ENCODE measurements at regions not wholly inside any gene's neighbourhood (a gene's known extent, or its start where the extent isn't known, plus 50 kb on each side); places are given as distances from the start of the nearest gene placed in this dataset.

GRCh38 chr10:118213436-118213835 is 128.7 kb downstream of the FAM204A start:
- Mint-ChIP-seq H3K27ac (no peak overlapping the region), H3K9me3 (ENCODE audit: low read depth) (no peaks in the 10 kb centered on the region), H3K4me3 (no peak overlapping the region), H3K4me1 (no peaks in the 10 kb centered on the region), H3K27me3 (peaks cover 9% of the 10 kb centered on the region), H3K36me3 (no peaks in the 10 kb centered on the region)
- CTCF ChIA-PET = interaction anchor here (1.0 kb wide), 1 partner anchor 477 kb away, joined by 3 read pairs; no protein-coding TSS in a partner anchor
- no peak for DNase-seq
- no peak for ATAC-seq

- H3K27me3 Mint-ChIP-seq = peaks cover 10% of the 10 kb centered on the region
- no peaks in the 10 kb centered on the region for H3K4me1 Mint-ChIP-seq
- DNase-seq (no peak), ATAC-seq (no peak)
- H3K27ac Mint-ChIP-seq = no peak overlapping the region
- H3K4me3 Mint-ChIP-seq = no peak overlapping the region
- H3K9me3 Mint-ChIP-seq (ENCODE audit: low read depth) = no peaks in the 10 kb centered on the region
- H3K36me3 Mint-ChIP-seq = no peaks in the 10 kb centered on the region
- CTCF ChIA-PET = no interaction called here
Observed at GRCh38 chr10:118210276-118210675, 131.8 kb downstream of the FAM204A start.

- CTCF ChIA-PET = no interaction called here
- no peak overlapping the region for H3K4me3 Mint-ChIP-seq
- no peaks in the 10 kb centered on the region for H3K4me1 Mint-ChIP-seq
- no peaks in the 10 kb centered on the region for H3K9me3 Mint-ChIP-seq (ENCODE audit: low read depth)
- H3K36me3 Mint-ChIP-seq = no peaks in the 10 kb centered on the region
- DNase-seq = no peak
- no peak for ATAC-seq
- no peak overlapping the region for H3K27ac Mint-ChIP-seq
- peaks cover 12% of the 10 kb centered on the region for H3K27me3 Mint-ChIP-seq
Observed at GRCh38 chr10:118209215-118209614, 132.9 kb downstream of the FAM204A start.

- Mint-ChIP-seq H3K36me3 (no peaks in the 10 kb centered on the region), H3K4me3 (no peak overlapping the region), H3K4me1 (no peaks in the 10 kb centered on the region), H3K27ac (no peak overlapping the region), H3K27me3 (peaks cover 12% of the 10 kb centered on the region), H3K9me3 (ENCODE audit: low read depth) (no peaks in the 10 kb centered on the region)
- DNase-seq = no peak
- ATAC-seq = no peak
- CTCF ChIA-PET = no interaction called here
Observed at GRCh38 chr10:118207470-118208007, 134.6 kb downstream of the FAM204A start.

- Mint-ChIP-seq H3K27ac (no peak overlapping the region), H3K4me1 (no peaks in the 10 kb centered on the region), H3K9me3 (ENCODE audit: low read depth) (no peaks in the 10 kb centered on the region), H3K4me3 (no peak overlapping the region), H3K36me3 (no peaks in the 10 kb centered on the region), H3K27me3 (peaks cover 8% of the 10 kb centered on the region)
- CTCF ChIA-PET = no interaction called here
- DNase-seq (no peak), ATAC-seq (no peak)
Observed at GRCh38 chr10:118204292-118204943, 137.7 kb downstream of the FAM204A start.

- H3K4me1 Mint-ChIP-seq = no peaks in the 10 kb centered on the region
- peaks cover 8% of the 10 kb centered on the region for H3K27me3 Mint-ChIP-seq
- no peaks in the 10 kb centered on the region for H3K9me3 Mint-ChIP-seq (ENCODE audit: low read depth)
- no peaks in the 10 kb centered on the region for H3K36me3 Mint-ChIP-seq
- H3K4me3 Mint-ChIP-seq = no peak overlapping the region
- H3K27ac Mint-ChIP-seq = no peak overlapping the region
- CTCF ChIA-PET = no interaction called here
- ATAC-seq (no peak), DNase-seq (no peak)
Observed at GRCh38 chr10:118203461-118203860, 138.7 kb downstream of the FAM204A start.

GRCh38 chr10:118195729-118196128 is 146.4 kb downstream of the FAM204A start:
- no peak for DNase-seq
- Mint-ChIP-seq H3K9me3 (ENCODE audit: low read depth) (peaks cover 4% of the 10 kb centered on the region), H3K4me1 (no peaks in the 10 kb centered on the region), H3K4me3 (no peak overlapping the region), H3K27me3 (no peaks in the 10 kb centered on the region), H3K27ac (no peak overlapping the region), H3K36me3 (no peaks in the 10 kb centered on the region)
- CTCF ChIA-PET = no interaction called here
- ATAC-seq = no peak

GRCh38 chr10:118193642-118194041 is 146.9 kb upstream of the RAB11FIP2 start:
- H3K9me3 Mint-ChIP-seq (ENCODE audit: low read depth) = peaks cover 4% of the 10 kb centered on the region
- CTCF ChIA-PET = no interaction called here
- no peaks in the 10 kb centered on the region for H3K4me1 Mint-ChIP-seq
- H3K4me3 Mint-ChIP-seq = no peak overlapping the region
- no peaks in the 10 kb centered on the region for H3K27me3 Mint-ChIP-seq
- no peak for DNase-seq
- H3K27ac Mint-ChIP-seq = no peak overlapping the region
- H3K36me3 Mint-ChIP-seq = no peaks in the 10 kb centered on the region
- no peak for ATAC-seq

- Mint-ChIP-seq H3K4me3 (no peak overlapping the region), H3K9me3 (ENCODE audit: low read depth) (no peaks in the 10 kb centered on the region), H3K27me3 (no peaks in the 10 kb centered on the region), H3K27ac (no peak overlapping the region), H3K4me1 (no peaks in the 10 kb centered on the region), H3K36me3 (no peaks in the 10 kb centered on the region)
- CTCF ChIA-PET = no interaction called here
- DNase-seq = no peak
- no peak for ATAC-seq
Observed at GRCh38 chr10:118181021-118181420, 134.3 kb upstream of the RAB11FIP2 start.

- no peak overlapping the region for H3K27ac Mint-ChIP-seq
- H3K27me3 Mint-ChIP-seq = peaks cover 4% of the 10 kb centered on the region
- CTCF ChIA-PET = no interaction called here
- no peak overlapping the region for H3K4me3 Mint-ChIP-seq
- DNase-seq = no peak
- no peaks in the 10 kb centered on the region for H3K4me1 Mint-ChIP-seq
- no peaks in the 10 kb centered on the region for H3K9me3 Mint-ChIP-seq (ENCODE audit: low read depth)
- H3K36me3 Mint-ChIP-seq = no peaks in the 10 kb centered on the region
- no peak for ATAC-seq
Observed at GRCh38 chr10:118175148-118175547, 128.4 kb upstream of the RAB11FIP2 start.

GRCh38 chr10:118173296-118173695 is 126.6 kb upstream of the RAB11FIP2 start:
- no peak overlapping the region for H3K4me3 Mint-ChIP-seq
- H3K27ac Mint-ChIP-seq = no peak overlapping the region
- DNase-seq (no peak), ATAC-seq (no peak)
- H3K9me3 Mint-ChIP-seq (ENCODE audit: low read depth) = no peaks in the 10 kb centered on the region
- H3K27me3 Mint-ChIP-seq = peaks cover 4% of the 10 kb centered on the region
- H3K4me1 Mint-ChIP-seq = no peaks in the 10 kb centered on the region
- H3K36me3 Mint-ChIP-seq = no peaks in the 10 kb centered on the region
- CTCF ChIA-PET = no interaction called here

GRCh38 chr10:118171861-118172260 is 125.1 kb upstream of the RAB11FIP2 start:
- H3K4me3 Mint-ChIP-seq = no peak overlapping the region
- CTCF ChIA-PET = no interaction called here
- no peaks in the 10 kb centered on the region for H3K4me1 Mint-ChIP-seq
- no peak for DNase-seq
- no peaks in the 10 kb centered on the region for H3K36me3 Mint-ChIP-seq
- H3K27me3 Mint-ChIP-seq = peaks cover 4% of the 10 kb centered on the region
- no peak overlapping the region for H3K27ac Mint-ChIP-seq
- ATAC-seq = no peak
- H3K9me3 Mint-ChIP-seq (ENCODE audit: low read depth) = no peaks in the 10 kb centered on the region

- no peaks in the 10 kb centered on the region for H3K36me3 Mint-ChIP-seq
- CTCF ChIA-PET = no interaction called here
- H3K4me1 Mint-ChIP-seq = no peaks in the 10 kb centered on the region
- H3K4me3 Mint-ChIP-seq = no peak overlapping the region
- H3K27ac Mint-ChIP-seq = no peak overlapping the region
- ATAC-seq (no peak), DNase-seq (no peak)
- H3K9me3 Mint-ChIP-seq (ENCODE audit: low read depth) = no peaks in the 10 kb centered on the region
- H3K27me3 Mint-ChIP-seq = peaks cover 2% of the 10 kb centered on the region
Observed at GRCh38 chr10:118167056-118167700, 120.4 kb upstream of the RAB11FIP2 start.

- Mint-ChIP-seq H3K9me3 (ENCODE audit: low read depth) (no peaks in the 10 kb centered on the region), H3K4me3 (no peak overlapping the region), H3K4me1 (no peaks in the 10 kb centered on the region), H3K36me3 (no peaks in the 10 kb centered on the region), H3K27me3 (no peaks in the 10 kb centered on the region), H3K27ac (no peak overlapping the region)
- no peak for ATAC-seq
- no peak for DNase-seq
- CTCF ChIA-PET = no interaction called here
Observed at GRCh38 chr10:118163217-118163616, 116.5 kb upstream of the RAB11FIP2 start.
